GM10266 (cell line): ENCODE measurements at regions not wholly inside any gene's neighbourhood (a gene's known extent, or its start where the extent isn't known, plus 50 kb on each side); places are given as distances from the start of the nearest gene placed in this dataset.
"Not testable (repeated sequence)": the region's sequence is repeated elsewhere in the genome, so short reads cannot be mapped to it uniquely, and the experiment has no call there.

Experiments used
- DNase-seq: peaks from one replicate; pipeline ENCODE4 v3.0.0; 2012; ENCODE audit errors: extremely low spot score
- TF ChIP-seq, protein P1 (sequence below): IDR thresholded peaks from 2 replicates; pipeline ENCODE4 v1.5.1; 2012; ENCODE audit warnings: mild to moderate bottlenecking, low read depth; ENCODE audit not compliant: control insufficient read depth, insufficient read depth; ENCODE audit errors: missing control alignments

DNA sequence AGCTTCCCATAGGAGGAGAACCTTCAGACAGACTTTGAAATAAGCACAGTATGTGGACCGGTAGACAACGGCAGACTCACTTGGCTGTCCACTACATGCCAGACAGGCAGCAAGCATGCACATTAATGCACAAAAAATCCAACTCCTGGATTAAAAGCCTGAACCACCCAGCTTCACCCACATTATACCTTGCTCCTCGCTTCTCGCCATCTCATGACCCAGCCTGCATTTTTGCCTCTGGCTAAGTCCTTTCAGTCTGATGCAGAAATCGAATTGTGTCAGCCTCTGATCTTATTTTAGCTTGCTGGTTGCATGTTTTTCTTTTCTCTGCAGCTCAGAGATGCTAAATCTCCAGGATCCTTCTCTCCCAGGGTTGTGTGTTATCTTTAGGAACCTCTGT lies 358.7 kb downstream of the RFC3 start:
- no peak for DNase-seq
- TF ChIP-seq, protein P1, sequence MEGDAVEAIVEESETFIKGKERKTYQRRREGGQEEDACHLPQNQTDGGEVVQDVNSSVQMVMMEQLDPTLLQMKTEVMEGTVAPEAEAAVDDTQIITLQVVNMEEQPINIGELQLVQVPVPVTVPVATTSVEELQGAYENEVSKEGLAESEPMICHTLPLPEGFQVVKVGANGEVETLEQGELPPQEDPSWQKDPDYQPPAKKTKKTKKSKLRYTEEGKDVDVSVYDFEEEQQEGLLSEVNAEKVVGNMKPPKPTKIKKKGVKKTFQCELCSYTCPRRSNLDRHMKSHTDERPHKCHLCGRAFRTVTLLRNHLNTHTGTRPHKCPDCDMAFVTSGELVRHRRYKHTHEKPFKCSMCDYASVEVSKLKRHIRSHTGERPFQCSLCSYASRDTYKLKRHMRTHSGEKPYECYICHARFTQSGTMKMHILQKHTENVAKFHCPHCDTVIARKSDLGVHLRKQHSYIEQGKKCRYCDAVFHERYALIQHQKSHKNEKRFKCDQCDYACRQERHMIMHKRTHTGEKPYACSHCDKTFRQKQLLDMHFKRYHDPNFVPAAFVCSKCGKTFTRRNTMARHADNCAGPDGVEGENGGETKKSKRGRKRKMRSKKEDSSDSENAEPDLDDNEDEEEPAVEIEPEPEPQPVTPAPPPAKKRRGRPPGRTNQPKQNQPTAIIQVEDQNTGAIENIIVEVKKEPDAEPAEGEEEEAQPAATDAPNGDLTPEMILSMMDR = no peak

DNA sequence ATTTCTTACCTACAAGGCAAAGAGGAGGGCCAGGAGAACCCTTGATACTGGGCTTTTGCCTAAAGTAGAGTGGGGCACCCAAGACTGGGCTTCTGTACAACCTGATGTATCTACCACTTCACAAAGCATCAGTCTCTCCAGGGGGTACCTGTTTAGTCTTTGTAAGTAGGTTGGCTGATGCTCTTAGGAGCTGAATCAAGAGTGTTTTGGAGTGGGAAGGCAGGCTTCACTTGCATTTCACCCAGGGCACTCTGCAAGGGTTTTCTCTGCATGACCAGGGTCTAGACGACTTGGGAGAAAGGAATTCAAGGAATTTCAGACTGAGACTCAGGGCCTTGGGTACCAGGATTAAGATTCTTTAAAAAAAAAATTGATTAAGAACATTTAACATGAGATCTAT lies 361.5 kb downstream of the RFC3 start:
- no peak for DNase-seq
- TF ChIP-seq, protein P1 = no peak

DNA sequence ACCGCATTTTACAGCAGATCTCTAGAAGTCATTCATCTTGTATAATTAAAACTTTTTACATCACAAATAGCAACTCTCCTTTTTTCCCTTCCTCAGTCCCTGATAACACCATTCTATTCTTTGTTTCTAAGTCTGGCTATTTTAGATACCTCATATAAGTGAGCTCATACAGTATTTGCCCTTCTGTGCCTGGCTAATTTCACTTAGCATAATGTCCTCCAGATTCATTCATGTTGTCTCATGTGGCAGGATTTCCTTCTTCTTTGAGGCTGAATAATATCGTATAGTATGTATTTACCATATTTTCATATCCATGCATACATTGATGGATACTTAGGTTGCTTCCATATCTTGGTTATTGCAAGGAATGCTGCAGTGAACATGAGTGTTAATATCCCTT lies 362.0 kb downstream of the RFC3 start:
- TF ChIP-seq, protein P1 = no peak
- DNase-seq = no peak

DNA sequence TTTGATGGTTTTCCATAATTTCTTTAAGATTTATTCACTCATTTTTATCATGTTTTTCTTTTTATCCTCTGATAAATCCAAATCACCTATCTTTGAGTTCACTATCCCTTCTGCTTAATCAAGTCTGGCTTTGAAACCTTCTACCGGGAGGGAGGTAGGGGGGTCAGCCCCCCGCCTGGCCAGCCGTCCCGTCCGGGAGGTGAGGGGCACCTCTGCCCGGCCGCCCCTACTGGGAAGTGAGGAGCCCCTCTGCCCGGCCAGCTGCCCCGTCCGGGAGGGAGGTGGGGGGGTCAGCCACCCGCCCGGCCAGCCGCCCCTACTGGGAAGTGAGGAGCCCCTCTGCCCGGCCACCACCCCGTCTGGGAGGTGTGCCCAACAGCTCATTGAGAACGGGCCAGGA lies 363.3 kb downstream of the RFC3 start:
- not testable (repeated sequence) for DNase-seq

DNA sequence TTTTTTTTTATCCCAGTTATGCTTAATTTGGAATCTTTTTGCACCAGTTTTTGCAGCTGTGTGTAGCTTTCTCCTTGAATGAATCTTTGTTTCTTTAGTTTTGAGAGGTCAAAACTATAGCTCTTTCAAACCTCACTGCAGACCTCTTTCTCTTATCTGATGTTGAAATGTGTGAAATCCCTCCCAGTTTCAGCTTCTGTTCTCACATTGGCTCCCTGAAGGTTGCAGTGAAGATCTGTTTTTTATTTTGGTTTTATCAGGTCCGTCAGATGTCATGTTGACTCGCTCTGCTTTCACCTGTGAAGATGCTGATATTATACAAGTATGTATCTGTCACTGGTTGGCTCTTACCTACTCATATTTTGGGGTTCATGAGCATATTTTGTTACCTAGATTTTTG lies 372.0 kb downstream of the RFC3 start:
- no peak for DNase-seq
- TF ChIP-seq, protein P1 = no peak

DNA sequence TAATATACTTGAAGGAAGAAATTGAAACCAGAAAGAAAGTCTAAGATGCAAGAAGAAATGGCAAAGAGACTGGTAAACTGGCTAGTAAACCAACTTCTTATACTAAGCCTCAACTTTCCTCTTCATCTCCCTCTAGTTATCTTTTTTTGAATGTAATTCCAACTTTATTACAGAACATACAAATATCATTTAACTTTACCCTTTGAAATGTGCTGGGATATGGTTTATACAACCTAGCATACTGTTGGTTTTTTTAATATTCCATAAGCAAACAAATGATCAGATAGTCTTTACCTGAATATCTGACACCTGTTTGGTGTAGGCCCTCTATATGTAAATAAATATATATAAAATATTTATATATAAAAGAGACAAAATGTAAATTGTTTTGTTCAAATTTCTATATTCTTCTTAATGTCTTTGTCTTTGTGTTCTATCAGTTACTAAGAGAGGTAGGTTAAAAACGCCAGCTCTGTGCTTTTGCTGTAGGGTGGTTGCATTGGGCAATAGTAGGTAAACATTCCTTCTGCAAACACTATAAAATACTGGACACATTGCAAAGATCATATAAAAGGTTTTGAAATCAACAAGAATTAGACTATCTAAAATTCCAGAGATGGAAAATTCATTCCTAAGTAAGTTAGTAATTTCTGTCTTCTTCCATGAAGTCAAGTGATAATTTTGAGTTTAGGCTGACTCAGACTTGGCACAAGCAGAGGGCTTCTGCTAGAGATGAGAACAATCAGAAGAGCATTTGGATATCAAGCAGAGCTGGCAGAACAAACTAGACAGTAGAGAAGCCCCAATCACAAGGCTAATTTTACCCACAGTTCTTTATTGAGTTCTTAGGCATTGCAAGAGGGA lies 383.3 kb downstream of the RFC3 start:
- no peak for DNase-seq
- TF ChIP-seq, protein P1 = no peak

DNA sequence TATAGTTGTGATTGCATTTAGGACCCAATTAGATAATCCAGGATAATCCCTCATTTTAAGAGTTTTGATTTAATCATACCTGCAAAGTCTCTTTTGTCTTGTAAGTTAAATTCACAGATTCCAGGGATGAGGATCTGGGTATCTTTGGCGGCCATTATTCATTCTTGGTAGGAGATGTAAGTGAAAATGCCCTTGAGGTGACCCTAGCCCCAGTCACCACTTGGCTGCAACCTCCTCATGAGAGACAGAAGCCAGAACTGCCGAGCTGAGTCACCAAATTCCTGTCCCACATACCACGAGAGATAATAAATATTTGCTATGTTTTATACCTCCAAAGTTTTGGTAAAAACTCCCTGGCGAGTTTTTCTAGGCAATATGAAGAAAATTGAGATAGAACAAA lies 389.4 kb downstream of the RFC3 start:
- TF ChIP-seq, protein P1 = no peak
- no peak for DNase-seq
